ENCODE measurements at regions not wholly inside any gene's neighbourhood (a gene's known extent, or its start where the extent isn't known, plus 50 kb on each side); places are given as distances from the start of the nearest gene placed in this dataset.

- DNase-seq: no peak
Observed at GRCh38 chr2:200219309-200220113, 87.0 kb upstream of the SPATS2L start.

DNA sequence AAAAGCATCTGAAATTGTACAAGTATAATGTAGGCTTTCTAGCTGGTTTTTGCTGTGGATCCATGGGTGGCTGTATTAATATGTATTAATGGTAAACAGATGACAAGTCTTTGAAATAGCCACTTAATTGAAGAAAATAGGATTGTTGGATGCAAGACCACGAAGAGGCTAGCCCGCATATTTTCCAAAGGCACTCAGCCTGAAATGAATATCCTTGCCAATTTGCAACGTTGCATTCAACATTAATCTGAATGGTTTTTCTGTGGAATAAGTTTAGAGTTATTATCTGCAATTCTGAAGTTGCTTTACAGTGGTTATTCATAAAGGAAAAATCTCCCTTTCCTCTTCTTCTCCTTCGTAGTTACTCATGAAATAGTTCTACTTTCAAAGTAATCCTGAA lies 86.2 kb upstream of the SPATS2L start:
- DNase-seq: no peak

GRCh38 chr2:200221055-200221955 lies 85.2 kb upstream of the SPATS2L start:
- DNase-seq: no peak

GRCh38 chr2:200222791-200223190 lies 83.7 kb upstream of the SPATS2L start:
- DNase-seq: no peak

GRCh38 chr2:200223205-200223784 lies 83.2 kb upstream of the SPATS2L start:
- DNase-seq: no peak

- DNase-seq: no peak
Observed at GRCh38 chr2:200225951-200226350, 80.5 kb upstream of the SPATS2L start.

DNA sequence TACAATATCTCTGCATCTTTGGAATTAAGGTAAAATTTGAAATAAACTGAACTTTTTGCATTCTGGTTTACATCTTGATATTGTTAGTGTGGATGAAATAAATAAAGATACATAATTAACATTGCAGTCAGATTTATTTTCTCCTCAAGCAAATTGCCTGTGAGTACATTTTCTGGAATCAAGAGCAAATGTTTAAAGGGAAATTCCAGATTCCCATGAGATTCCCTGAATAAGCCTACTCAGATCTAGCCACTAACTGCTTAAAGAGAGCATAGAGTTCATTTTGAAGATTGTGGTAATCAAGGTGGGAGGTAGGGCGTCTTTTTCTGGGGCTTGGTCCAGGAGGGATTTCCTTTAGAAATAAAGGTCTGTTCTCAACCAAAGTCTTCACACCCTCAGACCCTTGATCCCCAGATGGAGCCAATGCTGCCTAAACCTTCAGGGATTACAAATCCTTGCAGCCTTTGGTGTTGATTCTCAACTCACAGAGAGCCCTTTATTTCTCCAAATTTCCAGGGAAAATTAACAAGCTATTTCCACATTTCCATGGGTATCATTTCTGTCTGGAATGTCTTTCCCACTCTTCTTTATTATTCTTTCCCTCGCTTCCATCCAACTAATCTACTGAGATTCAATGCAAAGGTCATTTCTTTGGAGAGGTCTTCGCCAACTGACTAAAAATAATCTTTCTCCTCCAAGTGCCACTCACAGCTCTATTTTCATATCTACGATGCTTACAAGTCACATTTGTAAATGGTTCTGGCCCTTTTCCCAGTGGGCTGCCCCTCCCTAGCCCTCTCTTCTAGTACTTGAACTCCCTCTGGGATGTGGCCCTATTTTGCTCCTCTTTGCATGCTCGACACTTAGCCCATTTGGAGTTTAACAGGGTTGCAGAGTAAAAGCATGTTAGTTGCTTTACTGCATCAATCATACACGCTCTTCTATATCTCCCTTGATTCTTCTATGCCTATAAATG lies 79.8 kb upstream of the SPATS2L start:
- DNase-seq: no peak

- DNase-seq: no peak
Observed at GRCh38 chr2:200230716-200231115, 75.8 kb upstream of the SPATS2L start.

DNA sequence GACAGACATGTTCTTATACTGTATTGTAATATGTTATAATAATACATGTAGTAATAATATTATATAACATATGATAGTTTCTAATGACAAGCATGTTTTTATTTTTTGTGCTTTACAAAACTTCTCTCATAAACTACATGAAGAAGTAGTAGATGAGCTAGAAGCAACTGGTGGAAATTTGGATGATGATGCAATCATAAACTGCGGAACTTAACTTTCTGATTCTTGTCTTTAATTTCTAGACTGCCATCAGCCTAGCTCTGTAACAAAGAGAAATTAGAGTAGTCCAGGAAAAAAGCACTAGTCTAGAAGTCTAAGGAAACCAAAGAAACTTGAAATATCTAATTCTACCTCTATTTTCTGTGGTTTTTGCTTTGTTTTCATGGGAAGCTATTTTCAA lies 71.0 kb upstream of the SPATS2L start:
- DNase-seq: no peak

- peak; percentile 43 for DNase-seq
Observed at GRCh38 chr2:200239216-200239615, 67.3 kb upstream of the SPATS2L start.

- no peak for DNase-seq
Observed at GRCh38 chr2:200242570-200242969, 63.9 kb upstream of the SPATS2L start.

- no peak for DNase-seq
Observed at GRCh38 chr2:200243441-200243840, 63.1 kb upstream of the SPATS2L start.

- DNase-seq: no peak
Observed at GRCh38 chr2:200244111-200244510, 62.4 kb upstream of the SPATS2L start.

GRCh38 chr2:200247494-200247893 lies 59.0 kb upstream of the SPATS2L start:
- DNase-seq: no peak

DNA sequence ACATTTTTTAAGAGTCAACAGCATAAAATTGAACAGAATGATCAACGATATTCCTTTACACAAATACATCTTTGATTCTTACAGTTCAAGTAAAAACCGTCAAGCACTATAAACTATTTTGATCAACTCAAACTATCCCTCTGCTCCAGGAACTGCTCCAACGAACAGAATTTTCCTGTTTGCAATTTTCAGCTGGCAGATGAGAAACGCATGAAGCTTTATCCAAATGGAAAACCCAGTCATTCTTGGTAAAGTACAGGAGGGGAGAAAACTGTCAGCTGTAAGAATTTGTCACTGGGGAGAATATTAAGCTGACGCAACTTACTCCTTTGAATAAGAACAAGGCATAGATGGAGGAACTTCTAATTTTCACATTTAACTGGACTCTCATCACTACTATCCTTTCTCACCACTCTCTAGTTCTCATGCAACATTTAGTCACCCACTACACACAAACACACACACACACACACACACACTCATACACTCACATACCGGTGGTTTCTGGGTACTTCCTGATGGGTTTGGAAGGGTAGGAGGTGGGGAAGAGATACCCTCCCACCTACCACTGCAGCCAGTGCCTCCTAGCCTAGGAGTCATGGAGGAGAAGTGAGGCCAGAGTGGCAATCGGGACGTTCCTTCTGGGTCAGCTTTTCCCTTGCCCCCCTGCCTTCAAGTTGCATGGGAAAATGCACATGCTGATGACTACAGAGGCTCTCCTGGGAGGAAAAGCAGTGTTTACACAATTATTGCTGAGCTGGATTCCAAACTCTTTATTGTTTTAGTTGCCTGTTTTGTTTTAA lies 54.0 kb upstream of the SPATS2L start:
- DNase-seq: no peak

DNA sequence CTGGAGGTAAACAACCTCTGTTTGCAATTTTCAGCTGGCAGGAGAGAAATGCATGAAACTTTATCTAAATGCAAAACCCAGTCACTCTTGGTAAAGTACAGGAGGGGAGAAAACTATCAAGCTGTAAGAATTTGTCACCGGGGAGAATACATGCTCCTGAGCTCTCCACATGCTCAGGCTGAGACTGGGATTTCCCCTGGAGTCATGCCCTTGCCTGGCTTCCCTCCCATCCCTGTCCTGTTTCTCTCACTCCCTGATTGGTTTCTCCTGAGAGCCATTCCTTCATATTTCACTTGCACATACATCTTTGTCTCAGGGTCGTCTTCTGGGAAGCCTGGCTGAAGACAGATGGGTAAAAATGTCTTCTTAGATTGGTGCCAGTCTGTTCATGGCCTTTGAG lies 52.9 kb upstream of the SPATS2L start:
- no peak for DNase-seq

GRCh38 chr2:200254773-200255172 lies 51.7 kb upstream of the SPATS2L start:
- DNase-seq: no peak

DNA sequence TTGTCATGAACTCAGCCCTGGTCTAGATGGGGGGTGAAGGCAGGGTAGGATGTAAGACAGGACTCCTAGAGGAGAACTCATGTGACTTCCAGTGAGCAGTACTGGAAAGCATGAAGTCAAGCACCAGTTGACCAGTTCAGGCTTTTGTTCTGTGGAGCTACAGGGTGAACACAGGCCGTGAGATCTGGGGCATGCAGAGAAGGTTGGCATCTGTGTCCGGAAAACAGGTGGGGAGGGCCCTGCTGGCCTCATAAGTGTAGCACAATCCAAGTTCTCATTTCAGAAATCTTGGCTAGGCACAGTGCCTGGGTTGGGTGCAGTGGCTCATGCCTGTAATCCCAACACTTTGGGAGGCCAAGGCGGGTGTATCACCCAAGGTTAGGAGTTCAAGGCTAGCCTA lies 50.9 kb upstream of the SPATS2L start:
- no peak for DNase-seq

All from activated CD4-positive, alpha-beta T cell treated with anti-CD3 and anti-CD28 coated beads, Interleukin-2, amount 50 U/mL, for 16 hours (primary cell).